Panc1 (cell line): ENCODE measurements at regions not wholly inside any gene's neighbourhood (a gene's known extent, or its start where the extent isn't known, plus 50 kb on each side); places are given as distances from the start of the nearest gene placed in this dataset.

Source experiments
- POLR2AphosphoS5 ChIP-seq: IDR thresholded peaks from 2 replicates; pipeline ENCODE4 v1.6.1; 2012; ENCODE audit warnings: mild to moderate bottlenecking, low read depth, low read length, moderate library complexity
- REST ChIP-seq, 2 experiments: IDR thresholded peaks; 2 replicates each; pipeline ENCODE4 v1.6.1; 2011 to 2012; ENCODE audit warnings: low read depth in 2 of 2, control low read depth in 1 of 2, low read length in 1 of 2, mild to moderate bottlenecking in 1 of 2, moderate library complexity in 1 of 2; ENCODE audit not compliant: insufficient read depth in 1 of 2
- TF ChIP-seq, protein P1 (sequence below): fragments of 450-650 bp; IDR thresholded peaks from 2 replicates; pipeline ENCODE4 v1.5.1; 2017; ENCODE audit warnings: mild to moderate bottlenecking

DNA sequence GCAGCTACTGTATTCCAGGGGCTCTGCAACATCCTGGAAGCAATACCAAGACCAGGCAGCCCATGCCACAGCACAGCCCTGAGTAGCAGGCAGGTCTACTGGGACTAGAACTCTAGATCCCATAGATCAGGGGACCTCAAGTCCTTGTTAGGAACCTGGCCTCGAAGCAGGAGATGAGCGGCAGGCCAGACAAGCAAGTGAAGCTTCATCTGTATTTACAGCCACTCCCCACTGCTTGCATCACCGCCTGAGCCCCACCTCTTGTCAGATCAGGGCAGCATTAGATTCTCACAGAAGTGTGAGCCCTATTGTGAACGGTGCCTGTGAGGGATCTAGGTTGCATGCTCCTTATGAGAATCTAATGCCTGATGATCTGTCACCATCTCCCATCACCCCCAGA is 295.7 kb upstream of the TNRC6C start:
- TF ChIP-seq, protein P1, sequence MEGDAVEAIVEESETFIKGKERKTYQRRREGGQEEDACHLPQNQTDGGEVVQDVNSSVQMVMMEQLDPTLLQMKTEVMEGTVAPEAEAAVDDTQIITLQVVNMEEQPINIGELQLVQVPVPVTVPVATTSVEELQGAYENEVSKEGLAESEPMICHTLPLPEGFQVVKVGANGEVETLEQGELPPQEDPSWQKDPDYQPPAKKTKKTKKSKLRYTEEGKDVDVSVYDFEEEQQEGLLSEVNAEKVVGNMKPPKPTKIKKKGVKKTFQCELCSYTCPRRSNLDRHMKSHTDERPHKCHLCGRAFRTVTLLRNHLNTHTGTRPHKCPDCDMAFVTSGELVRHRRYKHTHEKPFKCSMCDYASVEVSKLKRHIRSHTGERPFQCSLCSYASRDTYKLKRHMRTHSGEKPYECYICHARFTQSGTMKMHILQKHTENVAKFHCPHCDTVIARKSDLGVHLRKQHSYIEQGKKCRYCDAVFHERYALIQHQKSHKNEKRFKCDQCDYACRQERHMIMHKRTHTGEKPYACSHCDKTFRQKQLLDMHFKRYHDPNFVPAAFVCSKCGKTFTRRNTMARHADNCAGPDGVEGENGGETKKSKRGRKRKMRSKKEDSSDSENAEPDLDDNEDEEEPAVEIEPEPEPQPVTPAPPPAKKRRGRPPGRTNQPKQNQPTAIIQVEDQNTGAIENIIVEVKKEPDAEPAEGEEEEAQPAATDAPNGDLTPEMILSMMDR: no peak
- TF ChIP-seq POLR2AphosphoS5 (no peak), REST (IDR thresholded peaks at IDR 0.05; ENCODE audit: insufficient read depth in 1 of 2, low read depth in 2 of 2, low read length in 1 of 2) (no peak)
